ENCODE measurements at regions not wholly inside any gene's neighbourhood (a gene's known extent, or its start where the extent isn't known, plus 50 kb on each side); places are given as distances from the start of the nearest gene placed in this dataset.

GRCh38 chr22:44590291-44590690, 92.3 kb upstream of the RTL6 start:
- TF ChIP-seq CTCF (IDR thresholded peaks at IDR 0.05), result no peak

DNA sequence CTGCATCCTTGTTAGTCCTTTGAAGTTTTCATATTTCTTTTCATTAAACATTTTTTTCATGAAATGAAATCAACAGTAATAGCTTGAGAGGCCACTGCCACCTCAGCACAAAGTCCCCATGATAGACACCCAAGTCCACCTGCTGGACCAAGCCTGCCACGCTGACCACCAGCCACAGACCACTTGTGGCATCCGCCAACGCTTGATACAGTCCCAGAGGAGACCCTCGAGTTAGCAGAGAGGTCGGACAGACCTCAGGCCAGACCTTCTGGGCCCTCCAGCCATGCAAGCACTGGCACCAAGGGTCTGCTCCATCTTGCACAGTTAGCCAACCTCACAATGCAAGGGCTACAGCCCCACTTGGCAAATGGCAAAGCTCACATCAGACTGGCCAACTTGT, 91.8 kb upstream of the RTL6 start:
- no peak for TF ChIP-seq CTCF (IDR thresholded peaks at IDR 0.05)

- no peak for TF ChIP-seq CTCF (IDR thresholded peaks at IDR 0.05)
Measured at GRCh38 chr22:44588348-44588747, 90.3 kb upstream of the RTL6 start.

GRCh38 chr22:44587737-44588310, 89.8 kb upstream of the RTL6 start:
- TF ChIP-seq CTCF (IDR thresholded peaks at IDR 0.05), result no peak

GRCh38 chr22:44586999-44587736, 89.1 kb upstream of the RTL6 start:
- TF ChIP-seq CTCF (IDR thresholded peaks at IDR 0.05), result no peak

DNA sequence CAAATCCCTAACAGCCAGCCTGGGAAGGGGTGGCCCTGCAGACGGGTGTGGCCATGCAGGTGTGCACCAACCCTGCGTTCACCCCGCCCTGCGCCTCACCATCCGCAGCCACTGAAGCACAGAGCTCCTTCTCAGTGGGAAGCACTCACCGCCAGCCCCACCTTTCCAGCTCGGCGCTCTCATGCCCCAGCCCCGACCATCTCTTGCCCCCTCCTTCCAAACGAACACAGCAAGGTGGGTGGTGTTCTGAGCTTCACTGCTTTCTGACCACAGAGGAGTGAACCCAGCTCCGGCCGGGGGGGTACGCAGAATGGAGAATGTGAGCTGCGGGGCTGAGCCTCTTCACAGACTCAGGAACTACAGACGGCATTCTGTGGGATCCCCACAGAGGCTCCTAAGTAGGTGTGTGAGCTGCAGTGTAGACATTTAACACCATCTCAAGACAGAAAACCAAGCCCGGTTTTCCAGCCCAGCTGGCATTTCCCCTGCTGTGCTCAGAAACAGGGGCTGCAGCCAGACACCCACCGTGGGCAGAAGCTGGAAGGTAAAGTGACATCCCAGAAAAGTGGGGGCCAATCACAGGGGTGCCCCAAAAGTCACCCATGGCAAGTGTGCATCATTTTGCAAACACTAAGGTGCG, 88.4 kb upstream of the RTL6 start:
- no peak for TF ChIP-seq CTCF (IDR thresholded peaks at IDR 0.05)

- no peak for TF ChIP-seq CTCF (IDR thresholded peaks at IDR 0.05)
Measured at GRCh38 chr22:44585559-44586350, 87.7 kb upstream of the RTL6 start.
